Prostate gland (tissue), 2 donors: ENCODE measurements at regions not wholly inside any gene's neighbourhood (a gene's known extent, or its start where the extent isn't known, plus 50 kb on each side); places are given as distances from the start of the nearest gene placed in this dataset.

Experiments
- CTCF ChIP-seq, 4 experiments: fragments of 200-600 bp in 2 of 4; fragments of 450-650 bp in 2 of 4; sonication (generic) in 2 of 4; IDR thresholded peaks; 1 replicate in 3 of 4; 2 replicates in 1 of 4; pipeline ENCODE4 v1.5.1; 2016 to 2019; ENCODE audit warnings: antibody characterized with exemption in 4 of 4, mild to moderate bottlenecking in 2 of 4, moderate library complexity in 2 of 4
- POLR2AphosphoS5 ChIP-seq: sonication (generic); formaldehyde crosslinking; IDR thresholded peaks from one replicate; pipeline ENCODE4 v1.6.1; 2017; ENCODE audit warnings: antibody characterized with exemption

- TF ChIP-seq CTCF (IDR thresholded peaks at IDR 0.05) (no peak), POLR2AphosphoS5 (no peak)
Measured at GRCh38 chr5:173711466-173711865, 95.0 kb upstream of the BOD1 start.
